GM12878 (cell line): ENCODE measurements at regions not wholly inside any gene's neighbourhood (a gene's known extent, or its start where the extent isn't known, plus 50 kb on each side); places are given as distances from the start of the nearest gene placed in this dataset.

Experiments used
- ATAC-seq: fragments of 200-7000 bp; cut with Tn5 transposase; 3 replicates; pipeline ENCODE4 v1.9.1; 2020; ENCODE audit warnings: mild to moderate bottlenecking, moderate library complexity
- BruUV-seq: library from RNA; stranded (reverse); fragments of 400-500 nt; replicated peaks from 2 replicates; lab custom pipeline; 2021; lab: Mats Ljungman, UMichigan
- CTCF ChIA-PET: fragments of 300-600 bp; sonication (Branson Sonifier 250); formaldehyde crosslinking; extraction: SDS; loops from one replicate; lab custom pipeline; 2021; ENCODE audit warnings: inconsistent platforms; lab: Yijun Ruan, JAX
- POLR2A ChIA-PET: fragments of 350-600 bp; formaldehyde crosslinking; extraction: SDS; loops from one replicate; lab custom pipeline; 2021; ENCODE audit warnings: inconsistent platforms; lab: Charles Lee
- RAD21 ChIA-PET: fragments of 300-600 bp; sonication (Branson Sonifier 250); formaldehyde crosslinking; loops from one replicate; lab custom pipeline; 2023; ENCODE audit warnings: antibody characterized with exemption; ENCODE audit not compliant: unreplicated experiment; lab: Charles Lee
- SMC1A ChIA-PET: fragments of 300-600 bp; sonication (Branson Sonifier 250); formaldehyde crosslinking; loops from one replicate; lab custom pipeline; 2023; ENCODE audit not compliant: unreplicated experiment, uncharacterized antibody; lab: Charles Lee
- DNase-seq: peaks from one replicate; pipeline ENCODE4 v3.0.0-alpha.2; 2011; ENCODE audit warnings: low read depth, low spot score
- FAIRE-seq: peaks from 3 replicates; lab custom pipeline; 2011; peaks lifted over from hg19 to GRCh38; lab: Jason Lieb, UNC
- H2AFZ ChIP-seq: 2 replicates; pipeline ENCODE4 v1.6.0; 2011; ENCODE audit warnings: low read depth, low read length, control low read depth; ENCODE audit not compliant: control insufficient read depth
- H3K27ac ChIP-seq: 2 replicates; pipeline ENCODE4 v1.5.1; 2011; ENCODE audit warnings: control low read depth; ENCODE audit not compliant: control insufficient read depth, insufficient read depth
- H3K27me3 ChIP-seq, 2 experiments: replicated peaks in 1 of 2; 2 replicates each; pipeline versions ENCODE4 v1.6.0 to v1.6.1; 2011; ENCODE audit warnings: low read length in 1 of 2; ENCODE audit not compliant: control insufficient read depth in 2 of 2, insufficient read depth in 2 of 2
- H3K36me3 ChIP-seq, 2 experiments: 2 replicates each; pipeline ENCODE4 v1.5.1; 2011; ENCODE audit warnings: low read length in 1 of 2; ENCODE audit not compliant: control insufficient read depth in 2 of 2, insufficient read depth in 2 of 2
- H3K4me1 ChIP-seq: 2 replicates; pipeline ENCODE4 v1.6.1; 2011; ENCODE audit warnings: mild to moderate bottlenecking, low read length, moderate library complexity, mixed read lengths; ENCODE audit not compliant: control insufficient read depth, insufficient read depth
- H3K4me2 ChIP-seq: 2 replicates; pipeline ENCODE4 v1.6.0; 2011; ENCODE audit warnings: control low read depth; ENCODE audit not compliant: control insufficient read depth, insufficient read depth
- H3K4me3 ChIP-seq: fragments of 200-600 bp; sonication (generic); 2 replicates; pipeline ENCODE4 v1.5.1; 2016
- H3K79me2 ChIP-seq: 2 replicates; pipeline ENCODE4 v1.6.0; 2011; ENCODE audit warnings: low read length; ENCODE audit not compliant: control insufficient read depth, insufficient read depth
- H3K9ac ChIP-seq: 2 replicates; pipeline ENCODE4 v1.8.0; 2011; ENCODE audit warnings: low read length, control low read depth, mixed read lengths; ENCODE audit not compliant: control insufficient read depth, insufficient read depth
- H3K9me3 ChIP-seq: replicated peaks from 3 replicates; pipeline ENCODE4 v1.5.1; 2011; ENCODE audit warnings: mild to moderate bottlenecking, low read length; ENCODE audit not compliant: control insufficient read depth, insufficient read depth
- H4K20me1 ChIP-seq: 2 replicates; pipeline ENCODE4 v1.6.0; 2011; ENCODE audit not compliant: control insufficient read depth, insufficient read depth
- BHLHE40 ChIP-seq, 2 experiments: fragments of 450-650 bp in 1 of 2; IDR thresholded peaks; 2 replicates each; pipeline ENCODE4 v1.6.1; 2011 to 2017; ENCODE audit warnings: low read depth in 2 of 2, borderline replicate concordance in 1 of 2, improper control_type of control experiment in 1 of 2, low read length in 1 of 2, mild to moderate bottlenecking in 1 of 2
- CREM ChIP-seq: IDR thresholded peaks from 2 replicates; pipeline ENCODE4 v1.6.1; 2014; ENCODE audit warnings: antibody characterized with exemption, low read depth
- CTCF ChIP-seq, 3 experiments: IDR thresholded peaks in 2 of 3; conservative IDR thresholded peaks in 1 of 3; 2 replicates each; pipeline ENCODE4 v1.5.1; 2011; ENCODE audit warnings: low read depth in 3 of 3, low read length in 3 of 3, mild to moderate bottlenecking in 3 of 3, control low read depth in 2 of 3, moderate library complexity in 2 of 3, inconsistent platforms in 1 of 3, mixed read lengths in 1 of 3; ENCODE audit not compliant: control insufficient read depth in 2 of 3, insufficient read depth in 1 of 3; ENCODE audit errors: extremely low read depth in 1 of 3
- EZH2 ChIP-seq: IDR thresholded peaks from 2 replicates; pipeline ENCODE4 v1.6.1; 2012; ENCODE audit warnings: low read depth, mild to moderate bottlenecking, control low read depth, inconsistent platforms, low read length, borderline replicate concordance; ENCODE audit not compliant: control insufficient read depth
- HDAC6 ChIP-seq: fragments of 200-600 bp; sonication (generic); IDR thresholded peaks from one replicate; pipeline ENCODE4 v1.8.0; 2017; ENCODE audit warnings: antibody characterized with exemption; ENCODE audit not compliant: unreplicated experiment
- LARP7 ChIP-seq: fragments of 450-650 bp; IDR thresholded peaks from 2 replicates; pipeline ENCODE4 v1.6.1; 2017; ENCODE audit warnings: mild to moderate bottlenecking
- MTA2 ChIP-seq: fragments of 450-650 bp; IDR thresholded peaks from 2 replicates; pipeline ENCODE4 v1.6.1; 2016; ENCODE audit warnings: low read depth, mild to moderate bottlenecking, moderate library complexity
- NFIC ChIP-seq: IDR thresholded peaks from 2 replicates; pipeline ENCODE4 v1.6.1; 2012; ENCODE audit warnings: low read depth, mild to moderate bottlenecking, inconsistent platforms, low read length, moderate library complexity
- NKRF ChIP-seq: fragments of 450-650 bp; conservative IDR thresholded peaks from 2 replicates; pipeline ENCODE4 v1.6.1; 2017; ENCODE audit warnings: mild to moderate bottlenecking, moderate library complexity
- NR2C1 ChIP-seq: fragments of 450-650 bp; IDR thresholded peaks from 2 replicates; pipeline ENCODE4 v1.6.1; 2017; ENCODE audit warnings: antibody characterized with exemption, mild to moderate bottlenecking, moderate library complexity
- NR2C2 ChIP-seq: IDR thresholded peaks from 2 replicates; pipeline ENCODE4 v1.6.1; 2011; ENCODE audit warnings: borderline replicate concordance, low read depth; ENCODE audit not compliant: control insufficient read depth, insufficient read length
- PAX8 ChIP-seq: fragments of 450-650 bp; IDR thresholded peaks from 2 replicates; pipeline ENCODE4 v1.6.1; 2017; ENCODE audit warnings: mild to moderate bottlenecking, moderate library complexity
- POU2F2 ChIP-seq: IDR thresholded peaks from 3 replicates; pipeline ENCODE4 v1.6.1; 2011; ENCODE audit warnings: low read depth, mild to moderate bottlenecking, low read length, borderline replicate concordance
- TARDBP ChIP-seq: IDR thresholded peaks from 2 replicates; pipeline ENCODE4 v1.6.1; 2016; ENCODE audit warnings: borderline replicate concordance
- YY1 ChIP-seq: IDR thresholded peaks from 2 replicates; pipeline ENCODE4 v1.6.1; 2011; ENCODE audit warnings: low read depth, mild to moderate bottlenecking, low read length
- WGBS: methylation state at CpG from one replicate; pipeline ENCODE4 v1.1.6; 2016; ENCODE audit warnings: low lambda C conversion rate; ENCODE audit not compliant: insufficient replicate concordance, insufficient coverage; ENCODE audit errors: missing lambda C conversion rate; 5-methylcytosine and 5-hydroxymethylcytosine counted together
- in situ Hi-C: fragments of 300-500 bp; cut with MboI; formaldehyde crosslinking; loops from 9 replicates; pipeline ENCODE4 v1.14.3; 2018; ENCODE audit warnings: mixed read lengths
- intact Hi-C: fragments of 100-400 bp; cut with micrococcal nuclease; formaldehyde crosslinking; loops from one replicate; pipeline ENCODE4 v1.14.2; 2022; ENCODE audit not compliant: unreplicated experiment
- TF ChIP-seq, protein P1 (sequence below): fragments of 450-650 bp; IDR thresholded peaks from 2 replicates; pipeline ENCODE4 v1.6.1; 2017; ENCODE audit warnings: borderline replicate concordance

DNA sequence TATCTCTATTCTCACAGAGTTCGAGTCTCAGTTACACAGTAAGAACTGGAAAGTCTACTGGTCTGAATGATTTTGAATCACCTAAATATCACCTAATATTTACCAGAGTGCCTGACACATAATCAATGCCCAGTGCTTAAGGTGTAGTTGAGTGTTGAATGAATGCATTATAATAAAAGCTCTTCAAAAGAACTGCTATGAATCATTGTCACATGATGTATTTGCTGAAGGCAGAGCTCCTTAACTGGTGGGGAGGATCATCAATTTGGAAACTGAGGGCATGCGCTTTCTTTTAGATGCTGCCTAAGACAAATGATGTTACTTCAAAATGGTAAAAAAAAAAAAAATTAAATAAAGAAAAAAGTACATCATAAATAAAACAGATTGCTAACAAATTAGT, 359.4 kb upstream of the KIF2B start:
- H3K9me3 ChIP-seq, result no peaks in the 10 kb centered on the region
- no peaks in the 10 kb centered on the region for H4K20me1 ChIP-seq
- H3K4me3 ChIP-seq, result no peak overlapping the region
- ATAC-seq (no peak), FAIRE-seq (no peak), DNase-seq (no peak)
- TF ChIP-seq, protein P1, sequence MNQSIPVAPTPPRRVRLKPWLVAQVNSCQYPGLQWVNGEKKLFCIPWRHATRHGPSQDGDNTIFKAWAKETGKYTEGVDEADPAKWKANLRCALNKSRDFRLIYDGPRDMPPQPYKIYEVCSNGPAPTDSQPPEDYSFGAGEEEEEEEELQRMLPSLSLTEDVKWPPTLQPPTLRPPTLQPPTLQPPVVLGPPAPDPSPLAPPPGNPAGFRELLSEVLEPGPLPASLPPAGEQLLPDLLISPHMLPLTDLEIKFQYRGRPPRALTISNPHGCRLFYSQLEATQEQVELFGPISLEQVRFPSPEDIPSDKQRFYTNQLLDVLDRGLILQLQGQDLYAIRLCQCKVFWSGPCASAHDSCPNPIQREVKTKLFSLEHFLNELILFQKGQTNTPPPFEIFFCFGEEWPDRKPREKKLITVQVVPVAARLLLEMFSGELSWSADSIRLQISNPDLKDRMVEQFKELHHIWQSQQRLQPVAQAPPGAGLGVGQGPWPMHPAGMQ, result no peak
- TF ChIP-seq MTA2 (no peak), NKRF (no peak), POU2F2 (no peak), YY1 (no peak), NR2C2 (no peak), NR2C1 (no peak), BHLHE40 (IDR thresholded peaks at IDR 0.05; ENCODE audit: borderline replicate concordance in 1 of 2, low read depth in 2 of 2, low read length in 1 of 2) (no peak), NFIC (no peak), CREM (no peak), HDAC6 (no peak), TARDBP (no peak), LARP7 (no peak), PAX8 (no peak), EZH2 (no peak), CTCF (IDR thresholded peaks at IDR 0.05 in 2 of 3, conservative IDR thresholded peaks at IDR 0.05 in 1 of 3; ENCODE audit: control insufficient read depth in 2 of 3, extremely low read depth in 1 of 3, insufficient read depth in 1 of 3, low read depth in 3 of 3, low read length in 3 of 3) (no peak)
- POLR2A ChIA-PET, result no interaction called here
- no peaks in the 10 kb centered on the region for H3K27me3 ChIP-seq
- no TSS peak for BruUV-seq
- H3K4me2 ChIP-seq, result no peak overlapping the region
- H3K79me2 ChIP-seq, result no peaks in the 10 kb centered on the region
- H3K4me1 ChIP-seq, result no peaks in the 10 kb centered on the region
- SMC1A ChIA-PET, result no interaction called here
- intact Hi-C loops (no loop called here), in situ Hi-C loops (no loop called here)
- H3K9ac ChIP-seq, result no peak overlapping the region
- H2AFZ ChIP-seq, result no peak overlapping the region
- no peak overlapping the region for H3K27ac ChIP-seq
- WGBS, result 50% methylated on average over 2 of the region's 2 CpGs
- RAD21 ChIA-PET, result no interaction called here
- CTCF ChIA-PET, result no interaction called here
- H3K36me3 ChIP-seq, result no peaks in the 10 kb centered on the region
